NCI-H1694 (cell line): ENCODE measurements at regions not wholly inside any gene's neighbourhood (a gene's known extent, or its start where the extent isn't known, plus 50 kb on each side); places are given as distances from the start of the nearest gene placed in this dataset.

Source experiments
- DNase-seq: peaks from one replicate; lab custom pipeline; 2025; lab: John Stamatoyannopoulos, UW

DNA sequence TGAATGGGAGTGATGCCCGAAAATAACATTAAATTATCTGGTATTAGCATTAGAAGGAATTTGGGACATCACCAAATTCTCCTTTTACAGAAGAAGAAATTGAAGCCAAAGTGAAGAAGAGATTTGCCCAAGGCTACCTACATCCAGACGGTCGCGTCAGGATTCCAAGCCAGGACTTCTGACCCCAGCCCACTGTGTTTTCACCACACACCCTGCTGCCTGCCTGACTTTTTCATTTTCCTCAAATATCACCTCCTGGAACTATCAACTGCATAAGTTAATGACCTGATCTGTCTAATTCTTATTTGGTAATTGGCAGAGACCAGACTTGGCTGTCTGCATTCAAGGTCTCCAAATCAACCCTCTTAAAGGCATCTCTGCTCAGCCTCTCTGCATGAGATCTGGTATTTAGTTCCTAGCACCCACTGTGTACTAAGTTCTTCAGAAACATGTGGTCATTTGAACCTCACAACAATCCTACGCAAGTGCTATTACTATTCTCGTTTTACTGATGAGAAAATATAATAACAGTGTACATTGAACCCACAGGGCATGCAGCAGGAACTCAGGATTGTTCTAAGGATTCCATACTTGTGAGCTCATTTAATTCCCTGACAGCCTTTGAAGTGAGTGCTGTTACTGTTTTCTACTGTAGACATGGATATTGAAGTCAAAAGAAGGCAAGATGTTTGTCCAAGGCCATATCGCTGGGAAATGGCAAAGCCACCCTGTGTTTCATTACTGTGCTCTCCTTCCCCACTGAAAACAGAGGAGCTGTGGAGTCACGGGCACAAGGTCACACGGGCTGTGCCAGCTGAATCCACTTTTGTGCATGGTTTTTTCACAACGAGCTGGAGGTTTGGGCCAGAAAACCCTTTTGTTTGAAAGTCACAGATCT, 195.2 kb upstream of the C1QTNF7 start:
- DNase-seq, result no peak

DNA sequence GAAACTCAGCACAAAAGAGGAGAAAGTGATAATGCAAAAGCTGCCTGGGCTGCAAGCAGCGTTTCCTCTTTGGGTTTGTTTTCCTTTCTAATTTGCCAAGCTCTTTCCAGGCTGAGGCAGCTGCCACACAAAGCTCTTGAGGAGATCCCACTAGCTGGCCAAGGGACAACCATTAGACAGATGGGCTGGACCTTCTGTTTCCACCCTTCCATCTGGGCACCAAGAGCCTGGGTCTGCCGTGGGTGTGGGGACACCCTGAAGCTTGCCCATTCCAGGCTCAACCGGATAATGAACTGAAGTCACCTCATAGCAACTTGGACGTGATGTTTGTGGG, 194.6 kb upstream of the C1QTNF7 start:
- no peak for DNase-seq

DNA sequence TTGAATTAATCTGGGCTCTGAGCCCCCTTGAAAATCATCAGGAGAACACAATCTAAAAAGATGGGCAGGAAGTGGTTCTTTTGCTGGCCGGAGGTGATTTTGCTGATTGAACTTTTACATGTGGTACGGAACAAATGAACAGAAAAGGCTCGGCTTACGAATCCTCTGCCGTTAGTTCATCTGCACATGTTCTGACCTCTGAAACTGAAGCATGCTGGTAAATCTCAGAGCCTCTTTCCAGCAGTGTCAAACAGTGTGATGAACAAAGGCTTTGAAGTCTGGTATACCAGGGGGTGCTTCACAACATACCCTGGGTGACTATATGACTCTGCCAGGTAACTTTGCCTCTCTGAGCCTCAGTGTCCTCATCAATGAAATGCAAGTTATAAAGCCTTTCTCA, 194.2 kb upstream of the C1QTNF7 start:
- DNase-seq, result no peak

DNA sequence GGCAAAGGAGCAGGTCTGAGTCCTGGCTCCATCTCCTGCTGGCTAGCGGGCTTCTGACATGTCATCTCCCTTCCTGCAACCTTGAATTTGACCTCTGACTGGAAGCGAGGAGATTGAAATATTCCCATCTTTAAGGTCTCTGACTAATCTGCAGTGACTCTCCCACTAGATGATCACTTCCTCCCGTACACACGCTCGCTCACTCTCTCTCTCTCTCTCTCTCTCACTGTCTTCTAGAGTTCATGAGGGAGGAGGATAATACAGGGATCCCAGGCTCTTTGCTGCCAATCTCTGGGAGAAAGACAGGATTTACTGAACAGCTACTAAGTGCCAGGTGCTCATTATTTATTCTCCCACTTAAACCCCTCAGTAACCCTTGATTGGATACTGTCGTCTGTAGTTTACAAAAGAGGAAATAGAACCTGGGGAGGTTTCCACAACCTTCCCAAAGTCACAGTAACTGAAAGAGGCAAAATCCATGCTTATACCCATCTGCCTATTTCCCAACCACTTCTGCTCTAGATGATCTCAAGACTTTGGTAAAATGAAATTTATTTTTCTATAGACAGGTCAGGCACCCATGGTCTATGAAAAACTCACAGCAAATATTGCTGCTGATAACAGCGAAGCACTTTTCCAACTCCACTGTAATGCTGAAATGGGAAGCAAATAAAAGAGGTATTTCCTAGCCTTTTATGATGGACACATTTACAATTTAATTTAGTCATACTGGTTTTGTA, 193.5 kb upstream of the C1QTNF7 start:
- no peak for DNase-seq

DNA sequence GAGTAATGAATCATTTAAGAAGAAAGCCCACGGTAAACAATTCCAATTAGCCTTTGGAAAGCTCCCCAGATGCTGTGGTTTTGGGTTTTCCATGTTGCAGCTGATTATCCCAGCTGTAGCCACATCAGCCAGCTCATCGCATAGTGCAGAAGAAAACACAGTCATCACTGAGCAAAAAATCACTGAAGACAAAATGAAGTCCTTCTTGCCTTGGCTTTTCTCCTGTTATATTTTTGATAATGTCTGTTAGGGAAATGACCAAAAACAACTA, 193.0 kb upstream of the C1QTNF7 start:
- DNase-seq, result no peak

DNA sequence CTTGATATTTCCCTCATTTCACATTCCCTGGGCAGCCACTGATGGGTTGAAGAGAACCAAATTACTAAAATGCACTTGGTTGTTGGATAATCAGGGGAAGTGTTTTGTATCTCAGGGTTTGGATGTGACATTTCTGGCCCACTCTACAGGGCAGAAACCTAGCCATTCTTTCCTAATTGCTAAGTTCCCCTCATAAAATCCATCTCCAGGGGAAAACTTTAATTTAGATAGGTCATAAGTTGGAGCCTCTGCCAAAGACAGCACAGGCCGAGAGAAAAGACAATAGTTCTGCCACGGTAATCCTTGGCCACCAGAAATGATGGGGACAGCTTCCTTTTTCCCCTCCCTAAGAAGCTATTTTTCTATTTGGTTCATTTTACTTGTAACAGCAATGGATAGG, 192.7 kb upstream of the C1QTNF7 start:
- no peak for DNase-seq

DNA sequence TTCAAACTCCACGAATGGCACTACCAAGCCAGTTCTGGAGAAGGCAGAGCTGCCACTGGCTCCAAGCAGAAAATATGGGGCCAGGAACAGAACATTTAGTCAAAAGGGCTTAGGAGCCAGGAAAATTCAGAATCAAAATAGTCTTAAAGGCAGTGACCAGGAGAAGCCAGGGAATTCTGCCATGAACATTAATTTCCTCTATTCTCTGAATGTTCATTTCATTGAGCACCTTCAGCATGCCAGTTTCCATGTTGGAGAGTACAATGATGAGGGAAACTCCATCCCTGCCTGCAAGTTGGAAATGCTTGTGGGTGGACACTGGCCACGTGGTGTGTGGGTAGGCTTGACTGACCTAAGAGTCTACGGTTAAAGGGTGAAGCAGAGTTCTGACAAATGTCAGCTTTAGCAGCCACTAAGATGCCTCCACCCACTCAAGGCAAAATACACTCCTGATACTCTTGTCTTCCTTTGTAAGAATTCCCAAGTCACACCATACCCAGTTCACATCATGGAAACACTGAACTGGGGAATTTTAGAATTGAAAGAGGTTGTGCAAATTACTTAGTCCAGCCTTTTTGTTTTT, 190.1 kb upstream of the C1QTNF7 start:
- DNase-seq, result no peak

DNA sequence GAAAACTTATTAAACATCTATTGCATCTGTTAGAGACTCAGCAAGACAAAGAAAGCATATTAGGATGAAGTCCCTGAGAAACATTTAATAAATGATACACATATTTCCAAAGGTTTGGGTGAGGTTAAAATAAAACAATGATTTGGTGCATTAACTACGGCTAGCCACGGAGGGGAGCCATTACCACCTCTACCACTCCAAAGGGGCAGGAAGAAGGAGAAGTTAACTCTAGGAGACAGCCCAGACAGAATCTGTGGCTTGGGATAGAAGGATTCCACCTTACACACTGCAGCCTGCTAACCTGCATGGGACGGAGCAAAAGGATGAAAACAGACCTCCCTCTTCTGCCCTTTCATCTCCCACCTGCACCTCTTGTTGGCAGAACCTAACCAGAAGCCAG, 189.1 kb upstream of the C1QTNF7 start:
- DNase-seq, result no peak

DNA sequence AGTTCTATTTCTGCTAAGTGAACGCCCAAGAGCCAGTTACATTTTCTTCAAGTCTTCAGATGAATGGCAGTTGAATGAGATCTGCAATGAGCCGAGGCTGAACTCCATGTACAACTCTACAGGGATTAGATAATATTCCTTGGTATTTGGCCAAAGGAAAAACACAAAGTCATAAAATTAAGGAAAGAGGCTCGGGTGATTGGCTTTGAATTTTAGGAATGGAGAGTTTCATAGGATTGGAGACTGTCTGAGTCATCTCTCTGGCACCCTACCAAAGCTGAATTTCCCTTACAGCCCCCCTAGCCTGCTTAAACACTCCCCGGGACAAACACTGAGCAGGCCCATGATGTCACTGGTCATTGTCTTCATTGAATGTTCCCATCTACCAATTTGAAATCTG, 188.0 kb upstream of the C1QTNF7 start:
- DNase-seq, result no peak

DNA sequence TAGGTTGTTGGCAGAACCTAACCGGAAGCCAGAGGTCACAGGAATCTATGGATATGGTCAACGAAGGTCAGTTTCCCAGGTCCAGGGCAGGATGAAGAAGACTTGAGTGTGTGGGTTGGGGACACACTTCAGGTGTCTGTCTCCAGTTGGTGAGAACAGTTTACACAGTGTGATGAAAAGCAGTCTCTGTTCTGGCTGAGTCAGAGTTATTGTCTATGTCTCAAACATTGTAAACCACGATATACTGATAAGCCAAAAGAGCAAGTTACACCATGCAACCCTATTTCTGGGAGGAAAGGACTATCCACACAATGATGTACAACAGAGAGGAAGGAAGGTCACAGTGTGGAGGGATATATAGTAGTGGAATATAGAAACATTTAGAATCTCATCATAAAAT, 187.1 kb upstream of the C1QTNF7 start:
- no peak for DNase-seq

DNA sequence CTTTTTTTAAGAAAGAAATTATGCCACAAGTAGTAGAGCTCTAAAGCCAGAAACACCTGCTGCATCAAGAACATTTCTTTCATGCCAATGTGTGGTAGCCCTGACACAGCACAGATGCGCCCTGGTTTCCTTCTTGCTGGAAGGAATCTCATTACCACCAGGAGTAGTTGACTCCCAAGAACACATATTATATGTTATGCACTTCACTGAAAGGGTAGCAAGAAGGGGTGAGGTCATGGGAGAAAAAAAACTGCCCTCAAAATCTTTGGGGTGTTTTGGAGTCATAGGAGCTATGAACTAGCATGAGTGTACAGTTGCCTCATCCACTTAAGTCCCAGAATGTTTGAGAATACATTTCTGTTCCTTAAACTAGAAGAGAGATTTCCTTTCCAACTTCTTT, 185.8 kb upstream of the C1QTNF7 start:
- no peak for DNase-seq

DNA sequence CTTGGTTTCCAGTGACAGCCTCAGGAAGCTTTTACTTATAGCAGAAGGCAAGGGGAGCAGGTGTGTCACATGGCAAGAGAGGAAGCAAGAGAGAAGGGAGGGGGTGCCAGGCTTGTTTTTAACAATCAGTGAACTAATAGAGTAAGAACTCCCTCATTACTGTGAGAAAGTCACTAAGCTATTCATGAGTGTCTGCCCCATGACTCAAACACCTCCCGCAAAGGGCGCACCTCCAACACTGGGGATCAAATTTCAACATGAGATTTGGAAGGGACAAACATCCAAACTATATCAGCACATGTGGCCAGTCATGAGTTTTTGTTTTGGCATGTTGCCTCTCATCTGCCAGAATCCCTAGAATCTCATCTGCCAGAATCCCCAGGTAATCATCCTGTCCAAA, 183.5 kb upstream of the C1QTNF7 start:
- no peak for DNase-seq

DNA sequence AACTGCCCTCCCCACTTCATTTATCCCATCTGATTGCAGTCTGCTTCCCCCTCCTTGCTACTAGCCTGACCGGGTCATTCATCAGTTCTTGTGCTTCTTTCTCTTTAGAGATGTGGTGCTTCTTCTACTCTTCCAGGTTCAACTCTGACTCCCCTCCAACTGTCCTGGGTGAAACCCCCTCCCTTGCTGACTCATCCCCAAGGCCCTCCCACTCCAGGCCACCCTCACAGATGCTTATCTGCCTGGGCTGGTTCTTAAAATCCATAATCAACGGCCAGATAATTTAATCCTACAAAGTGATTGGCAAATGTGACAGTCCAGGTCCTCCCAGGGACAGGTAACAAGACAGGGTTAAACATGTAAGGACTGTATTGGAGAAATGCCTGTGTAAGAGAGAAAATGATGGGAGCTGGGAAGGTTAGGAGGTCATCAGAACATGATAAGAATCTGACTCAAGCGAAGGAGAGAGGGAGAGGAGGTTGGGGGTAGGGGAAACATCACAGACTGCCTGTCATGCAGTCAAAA, 182.8 kb upstream of the C1QTNF7 start:
- DNase-seq, result no peak

DNA sequence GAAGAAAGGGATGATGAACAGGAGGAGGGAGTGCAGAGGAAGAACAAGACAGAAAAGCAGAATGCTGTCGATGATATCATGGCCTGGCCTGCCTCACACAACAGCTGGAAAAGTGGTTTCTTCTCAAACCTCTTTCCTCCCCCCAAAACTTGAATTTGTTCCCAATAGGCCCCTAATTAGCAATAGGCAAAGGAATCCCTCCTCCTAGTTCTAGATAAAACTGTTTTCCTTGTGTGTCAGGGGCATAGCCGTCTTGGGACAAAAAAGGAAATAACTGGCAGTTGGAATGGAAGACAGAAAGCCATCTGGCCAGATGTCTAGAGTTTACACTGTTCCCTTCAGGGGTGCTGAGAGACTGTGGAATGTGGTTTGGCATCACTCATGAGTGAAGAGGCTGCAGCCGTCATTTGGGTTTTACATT, 177.8 kb upstream of the C1QTNF7 start:
- DNase-seq, result no peak

DNA sequence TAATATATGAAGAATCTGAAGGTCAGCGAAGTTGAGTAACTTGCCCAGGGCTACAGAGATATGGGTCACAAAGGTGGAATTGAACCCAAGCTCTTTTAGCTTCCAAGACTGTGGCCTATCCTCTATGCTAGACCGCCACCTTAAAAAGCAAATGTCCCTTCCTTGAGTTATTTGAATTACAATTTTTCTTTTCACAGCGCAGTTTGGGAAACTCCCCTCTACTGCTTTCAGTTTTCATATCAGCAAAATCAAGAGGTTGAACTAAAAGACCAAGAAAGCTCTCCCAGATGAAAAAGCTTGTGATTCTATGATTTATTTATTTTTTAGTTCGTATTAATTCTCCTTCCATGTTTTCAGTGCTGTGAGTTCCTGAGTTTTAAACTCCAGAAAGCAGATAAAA, 174.5 kb upstream of the C1QTNF7 start:
- DNase-seq, result no peak

DNA sequence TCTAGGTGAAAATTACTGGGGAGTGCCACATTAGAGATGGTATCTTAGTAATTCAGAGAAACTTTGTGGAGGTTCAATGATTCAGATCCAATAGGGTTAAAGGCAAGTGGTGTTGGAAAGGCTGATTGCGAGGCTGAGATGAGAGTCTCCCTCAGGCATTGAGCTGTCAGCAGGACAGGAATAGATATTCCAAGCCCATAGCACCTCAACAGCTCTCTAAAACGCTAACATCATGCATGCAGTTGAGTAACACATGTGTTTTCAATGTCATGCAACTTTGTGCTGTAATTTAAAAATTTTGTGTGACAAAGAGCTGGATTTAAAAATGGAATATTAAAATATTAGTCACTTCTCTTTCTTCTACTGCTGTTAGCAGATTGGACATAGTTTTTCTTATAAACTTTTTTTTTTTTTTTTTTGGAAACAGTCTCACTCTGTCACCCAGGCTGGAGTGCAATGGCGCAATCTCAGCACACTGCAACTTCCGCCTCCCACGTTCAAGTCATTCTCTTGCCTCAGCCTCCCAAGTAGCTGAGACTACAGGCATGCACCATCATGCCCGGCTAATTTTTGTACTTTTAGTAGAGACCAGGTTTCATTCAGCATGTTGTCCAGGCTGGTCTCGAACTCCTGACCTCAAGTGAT, 173.5 kb upstream of the C1QTNF7 start:
- DNase-seq, result no peak

DNA sequence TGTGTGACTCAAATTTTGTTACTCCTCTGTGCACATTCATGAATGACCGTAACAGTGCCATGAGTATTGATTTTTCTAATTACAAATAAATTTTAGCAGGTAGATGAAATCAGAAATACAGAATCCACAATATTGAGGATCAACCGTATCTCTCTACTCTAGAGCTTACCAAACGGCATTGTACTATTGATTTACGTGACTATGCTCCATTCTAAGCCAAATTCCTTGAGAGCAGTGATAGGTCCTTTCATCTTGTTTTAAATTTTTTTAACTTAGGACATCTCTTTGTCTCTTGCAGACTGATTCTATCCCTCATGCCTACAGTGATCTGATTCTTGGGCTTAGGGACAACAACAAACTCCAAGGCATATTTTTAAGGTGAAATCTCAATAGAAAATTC, 172.3 kb upstream of the C1QTNF7 start:
- no peak for DNase-seq

DNA sequence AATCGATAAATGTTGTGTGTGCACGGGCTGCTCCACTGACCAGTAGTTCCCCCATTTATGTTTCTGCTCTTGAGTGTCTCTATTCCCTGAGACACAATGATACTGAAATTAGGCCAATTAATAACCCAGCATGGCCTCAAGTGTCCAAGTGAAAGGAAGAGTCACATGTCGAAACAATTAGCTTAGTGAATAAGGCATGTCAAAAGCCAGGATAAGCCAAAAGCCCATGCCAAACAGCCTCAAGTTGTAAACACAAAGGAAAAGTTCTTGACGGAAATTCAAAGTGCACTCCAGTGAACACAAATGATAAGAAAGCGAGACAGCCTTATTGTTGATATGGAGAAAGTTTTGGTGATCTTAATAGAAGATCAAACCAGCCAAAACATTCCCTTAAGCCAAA, 167.1 kb upstream of the C1QTNF7 start:
- no peak for DNase-seq

DNA sequence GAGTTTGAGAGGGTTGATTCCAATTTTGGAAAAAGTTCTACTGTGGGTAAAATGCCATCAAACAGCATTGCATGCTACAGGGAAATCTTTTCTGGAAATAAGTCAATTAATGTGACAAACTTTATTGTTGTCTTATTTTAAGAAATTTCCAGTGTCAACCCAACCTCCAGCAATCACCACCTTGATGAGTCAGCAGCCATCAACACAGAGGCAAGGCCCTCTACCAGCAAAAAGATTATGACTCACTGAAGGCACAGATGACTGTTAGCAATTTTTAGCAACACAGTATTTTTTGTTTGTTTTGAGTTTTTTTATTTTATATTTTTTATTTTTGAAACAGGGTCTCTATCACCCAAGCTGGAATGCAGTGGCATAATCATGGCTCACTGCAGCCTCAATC, 165.4 kb upstream of the C1QTNF7 start:
- DNase-seq, result no peak

DNA sequence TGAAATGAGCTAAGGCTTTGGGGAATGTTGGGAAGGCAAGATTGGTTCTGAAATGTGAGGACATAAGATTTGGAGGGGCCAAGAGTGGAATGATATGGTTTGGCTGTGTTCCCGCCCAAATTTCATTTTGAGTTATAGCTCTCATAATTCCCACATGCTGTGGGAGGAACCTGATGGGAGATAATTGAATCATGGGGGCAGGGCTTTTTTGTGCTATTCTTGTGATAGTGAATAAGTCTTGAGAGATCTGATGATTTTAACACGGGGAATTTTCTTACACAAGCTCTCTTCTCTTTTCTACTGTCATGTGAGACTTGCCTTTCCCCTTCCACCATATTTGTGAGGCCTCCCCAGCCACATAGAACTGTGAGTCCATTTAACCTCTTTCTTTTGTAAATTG, 157.6 kb upstream of the C1QTNF7 start:
- DNase-seq, result no peak

DNA sequence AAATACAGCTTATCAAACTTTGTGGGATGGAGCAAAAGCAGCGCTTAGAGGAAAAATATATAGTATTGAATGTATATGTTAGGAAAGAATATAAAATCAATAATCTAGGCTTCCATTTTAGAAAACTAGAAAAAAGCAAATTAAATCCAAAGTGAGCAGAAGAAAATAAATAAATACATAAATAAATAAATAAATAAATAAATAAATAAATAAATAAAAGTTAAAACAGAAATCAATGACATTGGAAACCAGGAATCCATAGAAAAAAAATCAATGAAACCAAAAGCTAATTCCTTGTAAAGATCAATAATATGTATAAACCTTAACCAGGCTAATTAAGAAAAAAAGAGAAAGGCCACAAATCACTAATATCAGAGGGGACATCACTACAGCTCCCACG, 141.8 kb upstream of the C1QTNF7 start:
- no peak for DNase-seq

DNA sequence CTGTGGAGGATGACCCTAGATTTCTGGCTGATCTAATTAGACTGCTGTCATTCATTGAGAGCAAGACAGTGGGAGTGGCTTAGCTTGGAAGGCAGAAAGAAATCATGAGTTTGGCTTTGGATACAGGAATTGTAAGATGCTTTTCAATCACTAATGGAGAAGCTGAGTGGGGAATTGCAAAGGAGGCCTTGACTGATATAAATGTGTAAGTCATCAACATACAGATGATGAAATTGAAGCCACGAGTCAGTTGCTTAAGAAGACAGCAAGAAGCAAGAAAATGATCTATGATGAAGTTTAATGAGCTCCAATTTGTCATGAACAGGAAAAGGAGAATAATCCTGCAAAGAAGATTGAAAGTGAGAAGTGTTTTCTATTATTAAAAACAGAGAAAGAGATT, 136.7 kb upstream of the C1QTNF7 start:
- DNase-seq, result no peak

DNA sequence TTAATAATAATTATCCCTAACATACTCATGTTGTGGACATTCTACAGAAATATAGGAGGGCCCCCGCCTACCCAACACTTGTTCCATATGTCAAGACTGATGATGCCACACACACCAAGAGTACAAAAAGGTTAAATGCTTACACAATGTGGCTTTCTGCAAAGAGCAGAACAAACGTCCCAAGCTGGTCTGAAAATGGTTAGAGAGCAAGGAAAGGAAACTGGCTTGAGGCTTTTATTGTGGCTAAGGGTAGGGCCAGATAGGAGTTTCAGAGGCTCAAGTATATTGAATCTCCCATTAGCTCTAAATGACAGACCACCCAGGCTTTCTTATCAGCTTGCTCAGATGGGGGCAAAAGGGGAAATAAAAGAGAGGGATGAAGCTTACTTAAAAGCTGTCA, 134.1 kb upstream of the C1QTNF7 start:
- no peak for DNase-seq
